Astrocyte (in vitro differentiated cells and primary cell): ENCODE measurements at regions not wholly inside any gene's neighbourhood (a gene's known extent, or its start where the extent isn't known, plus 50 kb on each side); places are given as distances from the start of the nearest gene placed in this dataset.

Experiments
- DNase-seq: peaks from one replicate; pipeline ENCODE4 v3.0.0-alpha.2; 2010; ENCODE audit warnings: low read depth
- FAIRE-seq: peaks from 2 replicates; lab custom pipeline; 2011; peaks lifted over from hg19 to GRCh38; lab: Jason Lieb, UNC
- H2AFZ ChIP-seq: 2 replicates; pipeline ENCODE4 v1.6.0; 2012; ENCODE audit warnings: low read depth, low read length, inconsistent platforms
- H3K27ac ChIP-seq: 2 replicates; pipeline ENCODE4 v1.5.1; 2011; ENCODE audit warnings: low read depth, low read length, inconsistent platforms
- H3K27me3 ChIP-seq: 2 replicates; pipeline ENCODE4 v1.6.0; 2011; ENCODE audit warnings: low read length, inconsistent platforms; ENCODE audit not compliant: insufficient read depth
- H3K36me3 ChIP-seq: 2 replicates; pipeline ENCODE4 v1.5.1; 2011; ENCODE audit warnings: low read length, inconsistent platforms; ENCODE audit not compliant: insufficient read depth
- H3K4me1 ChIP-seq: 2 replicates; pipeline ENCODE4 v1.5.1; 2011; ENCODE audit warnings: low read length, inconsistent platforms; ENCODE audit not compliant: insufficient read depth
- H3K4me2 ChIP-seq: 2 replicates; pipeline ENCODE4 v1.6.0; 2012; ENCODE audit warnings: low read length, inconsistent platforms
- H3K4me3 ChIP-seq: 2 replicates; pipeline ENCODE4 v1.5.1; 2011; ENCODE audit warnings: low read depth, mild to moderate bottlenecking, low read length, inconsistent platforms; ENCODE audit not compliant: insufficient read depth
- H3K79me2 ChIP-seq: 2 replicates; pipeline ENCODE4 v1.6.0; 2012; ENCODE audit warnings: mild to moderate bottlenecking, low read length, inconsistent platforms; ENCODE audit not compliant: insufficient read depth
- H3K9ac ChIP-seq: 2 replicates; pipeline ENCODE4 v1.6.0; 2012; ENCODE audit warnings: mild to moderate bottlenecking, low read length, inconsistent platforms
- H3K9me3 ChIP-seq: 2 replicates; pipeline ENCODE4 v1.5.1; 2012; ENCODE audit warnings: low read depth, mild to moderate bottlenecking, low read length, inconsistent platforms; ENCODE audit not compliant: insufficient read depth
- H4K20me1 ChIP-seq: 2 replicates; pipeline ENCODE4 v1.6.0; 2012; ENCODE audit warnings: low read length, inconsistent platforms; ENCODE audit not compliant: insufficient read depth
- H3K27ac Mint-ChIP-seq: one replicate; pipeline ENCODE4 v1.8.0; 2021; ENCODE audit warnings: mild to moderate bottlenecking, mixed read lengths; ENCODE audit not compliant: unreplicated experiment
- H3K27me3 Mint-ChIP-seq: one replicate; pipeline ENCODE4 v1.8.0; 2021; ENCODE audit warnings: low read depth, mixed read lengths; ENCODE audit not compliant: unreplicated experiment
- H3K36me3 Mint-ChIP-seq: one replicate; pipeline ENCODE4 v1.8.0; 2021; ENCODE audit warnings: low read depth, mixed read lengths; ENCODE audit not compliant: unreplicated experiment
- H3K4me1 Mint-ChIP-seq: one replicate; pipeline ENCODE4 v1.8.0; 2021; ENCODE audit warnings: low read depth, mixed read lengths; ENCODE audit not compliant: unreplicated experiment
- H3K4me3 Mint-ChIP-seq: one replicate; pipeline ENCODE4 v1.8.0; 2021; ENCODE audit warnings: mild to moderate bottlenecking, moderate library complexity, mixed read lengths; ENCODE audit not compliant: unreplicated experiment
- H3K9me3 Mint-ChIP-seq: one replicate; pipeline ENCODE4 v1.8.0; 2021; ENCODE audit warnings: mild to moderate bottlenecking, mixed read lengths; ENCODE audit not compliant: unreplicated experiment
- EZH2 ChIP-seq: IDR thresholded peaks from 2 replicates; pipeline ENCODE4 v1.6.1; 2012; ENCODE audit warnings: mild to moderate bottlenecking, low read length, inconsistent platforms; ENCODE audit not compliant: insufficient read depth
- TF ChIP-seq, protein P1 (sequence below): IDR thresholded peaks from 2 replicates; pipeline ENCODE4 v1.5.1; 2011; ENCODE audit warnings: low read depth, mild to moderate bottlenecking, inconsistent platforms, low read length, moderate library complexity; ENCODE audit not compliant: insufficient read depth

DNA sequence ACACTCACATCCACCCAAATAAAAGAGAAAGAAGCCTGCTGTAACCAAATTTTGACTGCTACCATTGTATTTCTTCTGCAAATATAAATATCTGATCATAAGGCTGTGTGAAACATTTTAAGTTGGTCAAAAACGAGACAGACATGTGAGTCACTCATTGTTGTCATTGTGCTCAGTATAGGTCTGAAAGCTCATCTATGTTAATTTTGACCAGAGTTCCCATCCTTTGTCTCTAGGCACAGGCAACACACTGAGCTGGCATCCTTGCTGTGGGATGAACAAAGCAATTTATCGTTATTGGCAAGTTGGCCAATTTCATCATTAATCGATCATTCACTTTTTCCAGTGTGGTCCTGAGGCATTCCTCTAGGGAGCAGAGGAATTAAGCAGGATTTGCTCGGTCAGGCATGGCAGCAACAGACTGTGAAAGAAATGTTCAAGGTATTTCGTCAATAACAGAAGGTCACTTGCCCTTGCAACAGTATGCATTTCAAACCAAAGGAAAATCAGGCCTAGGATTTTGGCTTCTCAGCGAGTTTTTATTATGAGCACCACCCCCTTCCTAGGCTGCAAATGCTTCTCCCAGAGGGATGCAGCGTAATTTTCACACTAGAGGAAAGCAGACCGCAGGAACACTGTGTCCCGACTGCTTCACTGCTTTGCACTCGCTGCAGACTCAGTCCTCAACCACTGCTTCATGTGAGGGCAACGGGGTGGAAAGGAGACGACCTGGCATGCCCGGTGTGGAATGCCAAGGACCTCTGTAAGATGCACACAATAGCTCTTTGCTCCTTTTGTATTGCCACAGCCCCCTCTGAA is 87.9 kb upstream of the SMYD2 start:
- FAIRE-seq (no peak), DNase-seq (no peak)
- H3K9ac ChIP-seq: no peak overlapping the region
- peaks cover 4% of the 10 kb centered on the region for H3K4me1 ChIP-seq
- Mint-ChIP-seq H3K9me3 (peaks cover 7% of the 10 kb centered on the region), H3K4me1 (peaks cover 6% of the 10 kb centered on the region), H3K27ac (no peak overlapping the region), H3K4me3 (no peak overlapping the region), H3K27me3 (peaks cover 25% of the 10 kb centered on the region), H3K36me3 (no peaks in the 10 kb centered on the region)
- H3K27me3 ChIP-seq: peaks cover 19% of the 10 kb centered on the region
- H3K9me3 ChIP-seq: no peaks in the 10 kb centered on the region
- H3K4me2 ChIP-seq: peak overlapping the region; percentile 4
- H3K4me3 ChIP-seq: no peak overlapping the region
- H2AFZ ChIP-seq: no peak overlapping the region
- H3K79me2 ChIP-seq: no peaks in the 10 kb centered on the region
- no peaks in the 10 kb centered on the region for H4K20me1 ChIP-seq
- H3K27ac ChIP-seq: no peak overlapping the region
- TF ChIP-seq, protein P1, sequence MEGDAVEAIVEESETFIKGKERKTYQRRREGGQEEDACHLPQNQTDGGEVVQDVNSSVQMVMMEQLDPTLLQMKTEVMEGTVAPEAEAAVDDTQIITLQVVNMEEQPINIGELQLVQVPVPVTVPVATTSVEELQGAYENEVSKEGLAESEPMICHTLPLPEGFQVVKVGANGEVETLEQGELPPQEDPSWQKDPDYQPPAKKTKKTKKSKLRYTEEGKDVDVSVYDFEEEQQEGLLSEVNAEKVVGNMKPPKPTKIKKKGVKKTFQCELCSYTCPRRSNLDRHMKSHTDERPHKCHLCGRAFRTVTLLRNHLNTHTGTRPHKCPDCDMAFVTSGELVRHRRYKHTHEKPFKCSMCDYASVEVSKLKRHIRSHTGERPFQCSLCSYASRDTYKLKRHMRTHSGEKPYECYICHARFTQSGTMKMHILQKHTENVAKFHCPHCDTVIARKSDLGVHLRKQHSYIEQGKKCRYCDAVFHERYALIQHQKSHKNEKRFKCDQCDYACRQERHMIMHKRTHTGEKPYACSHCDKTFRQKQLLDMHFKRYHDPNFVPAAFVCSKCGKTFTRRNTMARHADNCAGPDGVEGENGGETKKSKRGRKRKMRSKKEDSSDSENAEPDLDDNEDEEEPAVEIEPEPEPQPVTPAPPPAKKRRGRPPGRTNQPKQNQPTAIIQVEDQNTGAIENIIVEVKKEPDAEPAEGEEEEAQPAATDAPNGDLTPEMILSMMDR: no peak
- no peak for TF ChIP-seq EZH2
- H3K36me3 ChIP-seq: no peaks in the 10 kb centered on the region

DNA sequence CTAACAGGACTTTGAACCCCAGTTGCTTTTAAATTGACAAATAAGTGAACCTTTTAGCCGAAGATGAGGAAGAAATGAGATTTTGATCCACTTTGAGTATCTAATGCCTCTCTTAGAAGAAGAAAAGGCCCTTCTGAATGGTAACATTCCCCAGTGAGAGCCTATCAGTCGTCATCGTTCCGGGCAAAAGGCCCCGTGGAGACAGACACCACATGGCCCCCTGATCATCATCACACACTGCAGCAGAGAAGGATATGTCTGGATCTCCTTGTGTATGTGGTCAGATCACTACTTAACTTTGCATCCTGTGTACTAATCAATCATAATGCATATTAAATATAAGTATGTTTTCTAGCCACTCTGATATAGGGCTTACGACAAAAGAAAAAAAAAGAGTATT is 87.3 kb upstream of the SMYD2 start:
- no peak overlapping the region for H3K4me3 Mint-ChIP-seq
- TF ChIP-seq, protein P1: no peak
- no peak for TF ChIP-seq EZH2
- DNase-seq (no peak), FAIRE-seq (no peak)
- peaks cover 18% of the 10 kb centered on the region for H3K27me3 Mint-ChIP-seq
- Histone ChIP-seq H2AFZ (no peak overlapping the region), H3K4me3 (no peak overlapping the region), H3K9ac (no peak overlapping the region), H3K9me3 (no peaks in the 10 kb centered on the region), H4K20me1 (no peaks in the 10 kb centered on the region), H3K4me2 (no peak overlapping the region), H3K79me2 (no peaks in the 10 kb centered on the region), H3K27me3 (peaks cover 13% of the 10 kb centered on the region), H3K4me1 (peaks cover 4% of the 10 kb centered on the region), H3K27ac (no peak overlapping the region), H3K36me3 (no peaks in the 10 kb centered on the region)
- H3K27ac Mint-ChIP-seq: no peak overlapping the region
- H3K9me3 Mint-ChIP-seq: peaks cover 4% of the 10 kb centered on the region
- H3K36me3 Mint-ChIP-seq: no peaks in the 10 kb centered on the region
- peaks cover 6% of the 10 kb centered on the region for H3K4me1 Mint-ChIP-seq

DNA sequence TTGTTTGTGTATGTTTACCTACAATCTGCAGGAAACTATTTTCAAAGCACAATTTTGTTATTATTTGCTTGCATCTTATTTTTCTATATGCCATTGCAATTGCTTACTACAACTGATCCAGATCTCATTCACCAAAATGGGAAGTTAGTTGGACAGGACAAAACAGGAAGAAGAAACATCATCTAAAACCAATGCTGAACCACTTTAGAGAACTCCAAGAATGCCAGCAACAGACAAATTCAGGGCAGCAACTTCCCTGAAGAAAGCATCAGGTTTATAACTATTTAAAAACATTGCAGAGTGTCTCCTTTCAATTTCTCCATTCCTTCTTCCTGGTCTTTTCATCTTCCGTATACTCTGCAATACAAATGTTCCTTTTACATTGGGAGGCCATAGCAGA is 82.4 kb upstream of the SMYD2 start:
- no peak overlapping the region for H3K4me3 ChIP-seq
- H3K4me1 Mint-ChIP-seq: no peaks in the 10 kb centered on the region
- peaks cover 7% of the 10 kb centered on the region for H3K27me3 Mint-ChIP-seq
- H3K36me3 Mint-ChIP-seq: no peaks in the 10 kb centered on the region
- peaks cover 4% of the 10 kb centered on the region for H3K9me3 Mint-ChIP-seq
- no peak overlapping the region for H3K27ac Mint-ChIP-seq
- DNase-seq (no peak), FAIRE-seq (no peak)
- no peaks in the 10 kb centered on the region for H3K9me3 ChIP-seq
- H4K20me1 ChIP-seq: no peaks in the 10 kb centered on the region
- H3K4me1 ChIP-seq: no peaks in the 10 kb centered on the region
- H3K79me2 ChIP-seq: no peaks in the 10 kb centered on the region
- no peak overlapping the region for H3K9ac ChIP-seq
- H2AFZ ChIP-seq: no peak overlapping the region
- H3K27me3 ChIP-seq: peaks cover 6% of the 10 kb centered on the region
- no peak overlapping the region for H3K4me3 Mint-ChIP-seq
- TF ChIP-seq, protein P1: no peak
- no peak for TF ChIP-seq EZH2
- no peaks in the 10 kb centered on the region for H3K36me3 ChIP-seq
- no peak overlapping the region for H3K27ac ChIP-seq
- no peak overlapping the region for H3K4me2 ChIP-seq
